HG03457 (cell line): ENCODE measurements at regions not wholly inside any gene's neighbourhood (a gene's known extent, or its start where the extent isn't known, plus 50 kb on each side); places are given as distances from the start of the nearest gene placed in this dataset.

ENCODE experiments used
- ATAC-seq: cut with Tn5 transposase; IDR thresholded peaks from one replicate; pipeline ENCODE4 v1.9.1; 2021; ENCODE audit warnings: moderate number of reproducible peaks; ENCODE audit not compliant: unreplicated experiment

DNA sequence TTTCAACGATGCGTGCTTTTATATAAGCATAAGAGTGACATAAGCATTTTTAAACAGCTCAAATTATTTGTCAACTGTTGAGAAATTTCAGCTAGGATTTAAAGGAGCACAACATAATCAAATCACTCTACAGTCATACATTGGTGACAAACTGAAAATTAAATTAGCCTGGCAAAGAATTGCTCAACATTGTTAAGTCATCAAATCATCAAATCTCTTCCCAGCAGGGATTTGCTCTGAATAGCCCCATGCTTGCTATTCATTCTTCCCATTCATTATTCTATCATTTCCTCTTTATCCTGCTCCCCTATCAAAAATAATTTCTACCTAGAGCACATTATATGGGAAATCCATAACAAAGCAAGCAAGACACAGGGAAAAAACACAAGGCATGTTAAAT is 198.7 kb upstream of the LUZP2 start:
- ATAC-seq: no peak

DNA sequence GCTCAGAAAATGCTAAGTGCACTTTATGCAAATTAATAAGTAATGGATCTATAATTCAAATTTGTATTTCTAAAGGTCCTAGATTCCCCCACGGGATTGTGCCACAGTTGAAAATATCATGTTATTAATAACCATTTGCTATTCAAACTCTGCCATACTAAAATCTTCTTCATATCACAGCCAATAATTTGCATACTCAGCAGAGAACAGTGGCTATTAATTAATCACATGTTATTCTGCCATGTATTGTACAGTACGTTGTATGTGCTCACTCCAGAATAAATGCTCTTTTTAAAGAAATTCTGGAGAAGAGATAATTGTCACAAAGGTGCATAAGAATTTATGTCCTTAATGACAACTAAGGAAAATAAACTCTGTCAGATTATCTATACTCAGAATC is 184.9 kb upstream of the LUZP2 start:
- no peak for ATAC-seq

GRCh38 chr11:24312464-24313238 is 184.2 kb upstream of the LUZP2 start:
- no peak for ATAC-seq

GRCh38 chr11:24321229-24321628 is 175.6 kb upstream of the LUZP2 start:
- ATAC-seq: no peak

DNA sequence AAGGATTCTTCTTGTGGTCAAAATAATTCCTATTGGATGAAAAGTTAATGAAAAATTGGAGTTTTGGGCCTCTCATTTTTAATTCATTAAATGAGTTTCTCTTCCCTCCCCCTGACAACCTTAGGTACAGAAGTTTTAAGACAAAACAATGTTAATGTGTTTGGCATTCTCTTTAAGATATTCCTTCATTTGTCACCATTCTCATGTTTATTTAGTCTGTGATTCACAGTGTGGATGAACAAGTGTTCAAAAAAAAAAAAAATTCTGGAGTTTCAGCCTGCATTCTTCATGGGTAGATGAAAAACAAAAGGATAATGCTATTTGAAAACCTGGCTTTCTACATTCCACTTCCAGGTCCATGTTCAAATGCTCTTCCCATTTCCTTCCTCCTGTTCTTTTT is 172.6 kb upstream of the LUZP2 start:
- ATAC-seq: no peak

GRCh38 chr11:24344222-24344621 is 152.6 kb upstream of the LUZP2 start:
- ATAC-seq: no peak

DNA sequence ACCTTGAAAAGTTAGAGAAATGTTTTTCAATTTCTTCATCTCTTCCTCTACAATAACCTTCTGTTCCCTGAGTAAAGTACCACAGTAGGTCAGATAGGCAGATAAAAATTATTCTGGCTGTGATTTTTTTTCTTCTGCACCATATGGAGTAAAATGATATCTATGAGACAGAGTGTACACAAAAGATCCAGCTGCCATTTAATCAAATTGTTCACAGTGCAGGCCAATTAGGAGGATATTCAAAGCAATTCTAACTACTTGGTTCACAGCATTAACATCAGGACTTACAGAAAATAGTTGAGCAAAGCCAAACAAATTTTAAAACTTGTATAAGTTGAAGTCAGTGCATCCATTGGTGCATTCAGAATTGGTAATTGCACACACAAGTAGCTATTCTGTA is 147.9 kb upstream of the LUZP2 start:
- no peak for ATAC-seq

GRCh38 chr11:24351179-24351578 is 145.7 kb upstream of the LUZP2 start:
- ATAC-seq: no peak

DNA sequence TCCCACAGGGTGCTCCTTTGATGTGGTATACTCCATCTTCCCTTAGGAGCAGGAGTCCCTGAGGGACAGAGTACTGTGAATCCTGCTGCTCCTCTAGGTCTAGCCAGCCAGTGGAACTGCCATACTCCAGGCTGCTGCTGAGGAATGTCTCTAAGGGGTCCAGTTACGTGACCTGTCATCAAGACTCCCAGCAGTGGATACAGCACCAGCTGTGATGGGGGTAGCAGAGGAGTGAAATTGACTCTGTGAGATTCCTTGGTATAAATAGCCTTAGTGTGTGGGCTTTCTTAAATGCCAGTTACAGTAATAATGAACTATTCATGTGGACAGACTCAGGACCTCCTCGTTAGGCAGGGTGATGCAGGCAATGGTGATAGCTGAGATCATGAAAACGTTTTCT is 140.4 kb upstream of the LUZP2 start:
- ATAC-seq: no peak

DNA sequence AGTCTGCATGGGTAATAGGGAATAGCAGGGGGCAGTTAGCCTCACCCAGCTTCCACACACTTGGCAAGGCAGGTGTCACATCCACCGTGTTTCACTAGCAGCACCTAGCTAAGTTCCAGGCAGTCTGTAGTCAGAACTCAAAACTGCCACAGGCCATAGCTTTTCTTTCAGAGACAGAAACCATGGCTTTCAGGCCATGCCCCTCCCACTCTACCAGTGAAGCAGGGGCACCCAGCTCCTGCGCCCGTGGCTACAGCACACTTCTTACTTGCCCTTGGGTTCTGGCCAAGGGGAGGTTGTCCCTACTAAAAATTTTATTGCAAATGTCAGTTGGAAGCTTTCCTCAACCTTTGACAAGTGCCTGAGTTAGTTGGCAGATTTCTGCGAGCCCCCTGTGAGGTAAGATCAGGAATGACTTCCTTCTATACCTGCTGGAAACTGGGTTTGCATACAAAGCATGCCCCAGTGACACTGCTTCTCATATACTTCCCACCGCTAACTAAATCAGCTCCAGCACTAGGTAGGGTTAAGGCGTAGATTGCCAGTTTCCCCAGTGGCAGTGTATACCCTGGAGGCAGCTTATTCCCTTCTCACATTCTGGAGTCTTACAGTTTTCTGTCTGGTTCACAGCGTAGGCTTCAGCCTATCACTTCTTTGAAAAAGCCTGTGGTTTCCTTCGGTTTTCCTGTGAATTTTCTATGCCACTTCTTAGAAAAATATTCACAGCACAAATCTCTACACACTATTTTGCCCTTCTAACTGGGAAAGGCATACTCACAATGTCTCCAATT is 139.0 kb upstream of the LUZP2 start:
- no peak for ATAC-seq

DNA sequence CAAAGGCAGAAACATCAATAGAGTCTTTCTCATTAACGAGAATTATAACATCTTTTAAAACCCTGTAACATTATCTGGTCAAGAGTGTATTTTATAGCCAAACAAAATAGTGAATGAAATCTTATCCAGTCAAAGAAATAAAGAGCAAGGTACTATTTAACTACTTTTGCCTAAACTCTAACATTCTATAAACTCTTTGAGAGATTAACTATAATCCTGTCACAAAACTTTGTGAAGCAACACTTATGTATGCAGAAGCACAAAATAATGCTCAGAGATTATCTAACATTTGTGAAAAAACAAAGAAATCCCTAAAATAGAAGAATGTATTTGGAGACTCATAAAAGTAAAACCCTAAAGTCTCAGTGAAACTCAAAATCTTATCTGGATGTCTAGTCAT is 124.4 kb upstream of the LUZP2 start:
- ATAC-seq: no peak

- no peak for ATAC-seq
Measured at GRCh38 chr11:24373516-24373915, 123.3 kb upstream of the LUZP2 start.

- ATAC-seq: no peak
Measured at GRCh38 chr11:24375351-24375750, 121.5 kb upstream of the LUZP2 start.

- ATAC-seq: no peak
Measured at GRCh38 chr11:24375931-24376330, 120.9 kb upstream of the LUZP2 start.

GRCh38 chr11:24383137-24383536 is 113.7 kb upstream of the LUZP2 start:
- ATAC-seq: no peak

DNA sequence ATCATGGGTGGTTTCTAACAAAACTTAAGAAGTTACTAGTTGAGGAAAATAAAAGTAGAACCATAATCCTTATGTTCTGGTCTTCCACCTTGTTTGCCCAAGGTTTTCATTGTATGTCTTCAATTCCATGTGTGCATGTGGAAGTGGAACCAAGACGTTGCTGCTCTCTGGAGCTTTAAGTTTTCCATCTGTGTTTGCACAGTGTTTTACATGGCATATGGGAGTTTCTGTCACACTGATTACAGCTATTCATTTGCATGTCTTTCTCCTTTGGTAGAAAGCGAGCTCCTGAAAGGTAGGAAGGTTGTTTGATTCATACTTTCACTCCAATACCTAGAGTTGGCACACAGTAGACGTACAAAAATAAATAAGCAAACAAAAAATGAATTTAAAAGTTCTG is 112.6 kb upstream of the LUZP2 start:
- no peak for ATAC-seq

DNA sequence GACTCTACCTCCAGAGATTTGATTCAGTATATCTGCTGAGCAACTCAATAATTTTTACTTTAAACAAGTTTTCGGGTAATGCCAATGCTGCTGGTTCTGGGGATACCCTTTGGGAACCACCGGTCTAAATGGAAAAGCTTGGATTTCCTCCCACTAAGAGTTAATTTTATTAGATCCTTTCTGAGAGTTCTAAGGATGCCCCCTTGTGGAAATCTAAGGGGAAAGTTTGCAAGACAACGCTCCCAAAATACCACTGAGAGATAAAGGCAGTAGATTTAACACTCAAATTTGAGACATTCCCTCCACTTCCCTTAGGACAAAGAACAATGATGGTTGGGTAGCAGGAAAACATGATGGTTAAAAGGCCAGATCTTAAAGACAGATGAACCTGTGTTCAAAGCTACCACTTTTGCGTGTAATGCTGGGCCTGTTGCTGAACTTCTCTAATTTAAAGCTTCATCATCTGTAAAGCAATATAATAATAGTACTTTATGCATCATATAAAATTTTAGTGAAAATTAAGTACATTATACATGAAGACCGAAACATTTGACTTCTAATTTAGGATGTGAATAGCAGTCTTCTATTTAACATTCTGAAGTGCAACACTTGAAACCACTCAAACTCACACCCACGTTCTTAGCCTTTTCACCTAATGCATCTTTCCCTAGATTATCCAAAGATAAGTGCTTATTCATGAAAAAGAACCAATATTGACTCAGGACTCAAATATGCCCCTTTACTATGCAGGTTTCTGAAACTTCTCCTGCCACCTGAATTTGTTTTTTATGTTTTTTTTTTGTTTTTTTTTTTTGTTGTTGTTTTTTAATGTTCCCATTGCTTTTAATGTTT is 110.1 kb upstream of the LUZP2 start:
- no peak for ATAC-seq

DNA sequence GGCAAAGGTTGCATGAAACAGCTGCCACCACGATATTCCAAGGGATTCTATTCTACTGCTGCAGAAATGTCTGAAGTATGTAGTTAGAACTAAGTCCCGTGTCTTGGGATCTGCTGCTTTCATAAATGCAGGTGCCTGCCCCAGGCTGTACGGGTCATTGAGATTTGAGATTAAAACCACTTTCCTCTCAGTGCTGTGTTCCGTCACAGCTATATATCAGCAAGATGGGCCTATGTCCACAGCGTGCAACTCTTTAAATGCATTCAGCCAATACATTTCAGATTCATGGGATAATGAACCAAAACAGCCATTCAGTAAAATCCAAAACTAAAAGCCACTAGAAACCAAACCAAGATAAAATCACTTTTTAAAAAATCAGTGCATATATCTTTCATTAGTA is 107.3 kb upstream of the LUZP2 start:
- no peak for ATAC-seq

- ATAC-seq: no peak
Measured at GRCh38 chr11:24390016-24390415, 106.8 kb upstream of the LUZP2 start.

DNA sequence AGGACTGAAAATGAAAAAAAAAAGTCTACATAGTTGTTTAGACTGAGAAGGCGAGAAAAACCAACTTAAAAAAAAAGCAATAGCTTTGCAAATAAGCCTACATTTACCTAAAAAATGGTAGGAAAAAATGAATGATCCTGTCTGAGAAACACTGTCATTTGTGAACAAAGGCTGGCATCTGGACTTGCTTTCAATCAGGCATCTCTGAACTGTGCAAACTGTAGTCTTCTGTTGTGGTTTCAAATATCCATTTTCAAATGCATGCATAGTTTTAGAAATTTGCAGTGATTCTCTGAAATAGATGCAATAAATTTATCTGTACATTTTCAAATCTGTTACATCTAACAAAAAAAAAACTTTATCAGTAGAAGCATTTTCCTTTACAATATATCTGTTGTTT is 106.1 kb upstream of the LUZP2 start:
- ATAC-seq: no peak

DNA sequence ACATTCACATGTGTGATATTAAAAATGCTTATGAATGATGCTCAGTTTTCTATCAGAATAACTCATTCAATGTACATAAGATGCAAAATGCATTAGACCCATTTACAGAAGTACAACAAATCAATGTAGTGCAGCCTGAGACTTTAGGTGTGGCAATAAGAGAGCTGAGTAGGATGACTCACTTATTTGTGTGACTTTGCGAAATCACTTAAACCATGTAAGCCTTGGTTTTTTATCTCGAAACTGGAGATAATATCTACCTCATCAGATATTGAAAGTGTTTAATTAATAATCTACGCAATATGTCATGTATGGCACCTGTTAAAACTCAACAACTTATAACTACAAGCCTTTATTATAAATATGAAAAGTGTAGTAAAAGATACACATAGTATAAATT is 105.7 kb upstream of the LUZP2 start:
- no peak for ATAC-seq
